ENCODE measurements at regions not wholly inside any gene's neighbourhood (a gene's known extent, or its start where the extent isn't known, plus 50 kb on each side); places are given as distances from the start of the nearest gene placed in this dataset.
A peak's percentile ranks its signal among the peaks of the same experiment; 100 is the strongest.

- TF ChIP-seq POLR2AphosphoS5 (IDR thresholded peaks at IDR 0.05; ENCODE audit: borderline replicate concordance, low read depth, low read length) (no peak), FOXP2 (optimal IDR thresholded peaks at IDR 0.05; ENCODE audit: control extremely low read depth, extremely low read length, insufficient read depth) (no peak), EZH2 (IDR thresholded peaks at IDR 0.05) (no peak)
- no peaks in the 10 kb centered on the region for H3K9me3 ChIP-seq (ENCODE audit: low read depth, low read length)
- no peak overlapping the region for H3K4me3 ChIP-seq
- no peaks in the 10 kb centered on the region for H3K36me3 ChIP-seq (ENCODE audit: insufficient read depth, low read length)
- no peak overlapping the region for H3K9ac ChIP-seq (ENCODE audit: insufficient read length)
- H3K27ac ChIP-seq = no peak overlapping the region
- no peak for DNase-seq (ENCODE audit: low read depth, low spot score)
These were observed 132.1 kb downstream of the PALM2AKAP2 start for GRCh38 chr9:109912082-109912582.

GRCh38 chr9:109912726-109913460 is 132.9 kb downstream of the PALM2AKAP2 start:
- no peak for DNase-seq (ENCODE audit: low read depth, low spot score)
- Histone ChIP-seq H3K9ac (ENCODE audit: insufficient read length) (no peak overlapping the region), H3K9me3 (ENCODE audit: low read depth, low read length) (no peaks in the 10 kb centered on the region), H3K36me3 (ENCODE audit: insufficient read depth, low read length) (no peaks in the 10 kb centered on the region), H3K27ac (peak overlapping the region; percentile 28; the same call in 1 of the 2 replicates), H3K4me3 (no peak overlapping the region)
- TF ChIP-seq FOXP2 (optimal IDR thresholded peaks at IDR 0.05; ENCODE audit: control extremely low read depth, extremely low read length, insufficient read depth) (no peak), POLR2AphosphoS5 (IDR thresholded peaks at IDR 0.05; ENCODE audit: borderline replicate concordance, low read depth, low read length) (no peak)

- no peak for DNase-seq (ENCODE audit: low read depth, low spot score)
- TF ChIP-seq EZH2 (IDR thresholded peaks at IDR 0.05) (no peak), FOXP2 (optimal IDR thresholded peaks at IDR 0.05; ENCODE audit: control extremely low read depth, extremely low read length, insufficient read depth) (no peak), POLR2AphosphoS5 (IDR thresholded peaks at IDR 0.05; ENCODE audit: borderline replicate concordance, low read depth, low read length) (no peak)
- Histone ChIP-seq H3K27ac (no peak overlapping the region), H3K36me3 (ENCODE audit: insufficient read depth, low read length) (no peaks in the 10 kb centered on the region), H3K9ac (ENCODE audit: insufficient read length) (no peak overlapping the region), H3K4me3 (no peak overlapping the region), H3K9me3 (ENCODE audit: low read depth, low read length) (no peaks in the 10 kb centered on the region)
These were observed 133.4 kb downstream of the PALM2AKAP2 start for GRCh38 chr9:109913461-109913810.

GRCh38 chr9:109914280-109915027 is 134.5 kb downstream of the PALM2AKAP2 start:
- Histone ChIP-seq H3K36me3 (ENCODE audit: insufficient read depth, low read length) (no peaks in the 10 kb centered on the region), H3K9me3 (ENCODE audit: low read depth, low read length) (no peaks in the 10 kb centered on the region), H3K27ac (no peak overlapping the region), H3K9ac (ENCODE audit: insufficient read length) (no peak overlapping the region), H3K4me3 (no peak overlapping the region)
- no peak for DNase-seq (ENCODE audit: low read depth, low spot score)
- TF ChIP-seq FOXP2 (optimal IDR thresholded peaks at IDR 0.05; ENCODE audit: control extremely low read depth, extremely low read length, insufficient read depth) (no peak), POLR2AphosphoS5 (IDR thresholded peaks at IDR 0.05; ENCODE audit: borderline replicate concordance, low read depth, low read length) (no peak), EZH2 (IDR thresholded peaks at IDR 0.05) (no peak)

GRCh38 chr9:109916316-109916715 is 136.3 kb downstream of the PALM2AKAP2 start:
- Histone ChIP-seq H3K36me3 (ENCODE audit: insufficient read depth, low read length) (no peaks in the 10 kb centered on the region), H3K4me3 (no peak overlapping the region), H3K9me3 (ENCODE audit: low read depth, low read length) (no peaks in the 10 kb centered on the region), H3K27ac (no peak overlapping the region), H3K9ac (ENCODE audit: insufficient read length) (no peak overlapping the region)
- TF ChIP-seq FOXP2 (optimal IDR thresholded peaks at IDR 0.05; ENCODE audit: control extremely low read depth, extremely low read length, insufficient read depth) (no peak), POLR2AphosphoS5 (IDR thresholded peaks at IDR 0.05; ENCODE audit: borderline replicate concordance, low read depth, low read length) (no peak), EZH2 (IDR thresholded peaks at IDR 0.05) (no peak)
- no peak for DNase-seq (ENCODE audit: low read depth, low spot score)

- peaks cover 1% of the 10 kb centered on the region; the same call in 1 of the 2 replicates for H3K36me3 ChIP-seq (ENCODE audit: insufficient read depth, low read length)
- no peak overlapping the region for H3K9ac ChIP-seq (ENCODE audit: insufficient read length)
- H3K4me3 ChIP-seq = no peak overlapping the region
- DNase-seq (ENCODE audit: low read depth, low spot score) = no peak
- TF ChIP-seq POLR2AphosphoS5 (IDR thresholded peaks at IDR 0.05; ENCODE audit: borderline replicate concordance, low read depth, low read length) = no peak
- TF ChIP-seq FOXP2 (optimal IDR thresholded peaks at IDR 0.05; ENCODE audit: control extremely low read depth, extremely low read length, insufficient read depth) = no peak
- TF ChIP-seq EZH2 (IDR thresholded peaks at IDR 0.05) = no peak
- no peak overlapping the region for H3K27ac ChIP-seq
- H3K9me3 ChIP-seq (ENCODE audit: low read depth, low read length) = no peaks in the 10 kb centered on the region
These were observed 138.6 kb downstream of the PALM2AKAP2 start for GRCh38 chr9:109918339-109919163.

- Histone ChIP-seq H3K27ac (no peak overlapping the region), H3K9ac (ENCODE audit: insufficient read length) (no peak overlapping the region), H3K4me3 (no peak overlapping the region), H3K36me3 (ENCODE audit: insufficient read depth, low read length) (peaks cover 5% of the 10 kb centered on the region; the same call in 1 of the 2 replicates), H3K9me3 (ENCODE audit: low read depth, low read length) (no peaks in the 10 kb centered on the region)
- TF ChIP-seq EZH2 (IDR thresholded peaks at IDR 0.05) (no peak), POLR2AphosphoS5 (IDR thresholded peaks at IDR 0.05; ENCODE audit: borderline replicate concordance, low read depth, low read length) (no peak)
- no peak for DNase-seq (ENCODE audit: low read depth, low spot score)
These were observed 139.9 kb downstream of the PALM2AKAP2 start for GRCh38 chr9:109919736-109920408.
